ENCODE measurements at regions not wholly inside any gene's neighbourhood (a gene's known extent, or its start where the extent isn't known, plus 50 kb on each side); places are given as distances from the start of the nearest gene placed in this dataset.

- no peak for TF ChIP-seq CTCF (IDR thresholded peaks at IDR 0.05)
These were observed 410.8 kb upstream of the COBL start for GRCh38 chr7:51727441-51727840.

GRCh38 chr7:51706851-51707250 is 390.2 kb upstream of the COBL start:
- TF ChIP-seq CTCF (IDR thresholded peaks at IDR 0.05), result no peak

GRCh38 chr7:51705701-51706100 is 389.1 kb upstream of the COBL start:
- no peak for TF ChIP-seq CTCF (IDR thresholded peaks at IDR 0.05)

- no peak for TF ChIP-seq CTCF (IDR thresholded peaks at IDR 0.05)
These were observed 386.1 kb upstream of the COBL start for GRCh38 chr7:51702673-51703072.

GRCh38 chr7:51701935-51702334 is 385.3 kb upstream of the COBL start:
- no peak for TF ChIP-seq CTCF (IDR thresholded peaks at IDR 0.05)

GRCh38 chr7:51700593-51701215 is 384.1 kb upstream of the COBL start:
- no peak for TF ChIP-seq CTCF (IDR thresholded peaks at IDR 0.05)

GRCh38 chr7:51693258-51693657 is 376.6 kb upstream of the COBL start:
- no peak for TF ChIP-seq CTCF (IDR thresholded peaks at IDR 0.05)

- no peak for TF ChIP-seq CTCF (IDR thresholded peaks at IDR 0.05)
These were observed 372.9 kb upstream of the COBL start for GRCh38 chr7:51689547-51689946.

Measured in LNCAP (cell line).